DMS53 treated with DMSO at 0.1 percent for 48 hours (cell line): ENCODE measurements at regions not wholly inside any gene's neighbourhood (a gene's known extent, or its start where the extent isn't known, plus 50 kb on each side); places are given as distances from the start of the nearest gene placed in this dataset.
A peak's percentile ranks its signal among the peaks of the same experiment; 100 is the strongest.

Experiments
- DNase-seq: peaks from one replicate; lab custom pipeline; 2025; ENCODE audit not compliant: unreplicated experiment; lab: John Stamatoyannopoulos, UW

DNA sequence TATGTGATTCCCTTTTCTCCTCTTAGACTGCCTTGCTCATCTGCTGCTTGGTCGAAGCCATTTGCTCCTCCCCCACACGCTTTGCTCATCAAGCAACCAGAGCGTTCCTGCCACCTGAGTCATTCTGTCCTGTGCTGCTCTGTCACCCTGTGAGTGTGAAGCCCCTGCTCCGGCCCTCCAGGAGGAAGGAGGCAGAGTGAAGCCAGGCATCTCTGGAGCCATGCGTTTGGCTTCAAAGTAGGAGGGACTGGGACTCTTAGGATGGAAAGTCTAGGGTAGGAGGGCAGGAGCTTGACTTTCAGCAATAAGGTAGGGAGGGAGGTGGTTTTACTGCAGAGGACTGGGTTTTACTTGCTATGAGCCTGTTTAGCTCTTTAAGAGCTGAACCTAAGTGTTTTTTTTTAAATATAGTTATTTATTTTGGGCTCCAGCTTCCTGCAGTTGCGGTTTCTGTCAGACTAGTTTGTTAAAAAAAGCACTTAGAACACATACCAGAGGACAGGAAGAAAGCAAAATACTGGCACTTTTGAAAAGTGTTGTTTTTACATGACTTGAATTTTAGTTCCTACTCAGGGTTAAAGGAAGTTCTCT is 63.6 kb downstream of the SPINK2 start:
- no peak for DNase-seq

- DNase-seq, result no peak
These were observed 64.2 kb downstream of the SPINK2 start for GRCh38 chr4:56757261-56757746.

DNA sequence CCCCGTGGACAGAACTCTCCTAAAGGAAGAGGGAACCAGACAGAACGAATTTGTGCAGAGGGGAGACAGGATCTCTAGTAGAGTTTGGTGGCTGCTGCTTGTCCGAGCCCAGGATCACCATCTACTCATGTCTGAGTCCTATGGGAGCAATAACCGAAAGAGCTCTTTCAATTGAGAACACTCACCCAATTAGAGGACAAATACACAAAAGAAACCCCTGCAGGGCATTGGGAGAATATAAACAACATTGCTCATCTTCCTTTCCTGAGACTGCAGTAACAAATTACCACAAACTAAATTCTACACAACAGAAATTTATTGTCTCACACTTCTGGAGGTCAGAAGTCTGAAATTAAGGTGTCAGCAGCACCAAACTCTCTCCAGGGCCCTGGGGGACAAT is 65.6 kb downstream of the SPINK2 start:
- DNase-seq, result no peak

DNA sequence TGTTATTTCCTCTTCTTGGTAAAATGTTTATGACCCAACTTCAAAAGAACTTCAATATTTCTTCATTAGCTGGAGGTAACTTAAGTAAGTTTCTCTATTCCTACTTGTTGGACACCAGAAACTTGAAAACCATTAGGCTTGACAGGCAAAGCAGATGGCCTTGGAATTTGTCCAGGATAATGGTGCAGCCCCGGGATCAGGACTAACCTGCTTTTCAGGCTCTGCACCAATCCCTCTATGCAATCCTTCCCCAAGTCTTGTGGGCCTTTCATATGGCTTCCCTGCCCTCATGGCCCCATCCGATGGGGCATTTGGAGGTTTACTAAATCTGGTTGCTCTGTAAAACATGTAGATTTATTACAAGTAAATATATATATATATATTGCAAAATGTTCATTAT is 68.5 kb downstream of the SPINK2 start:
- DNase-seq, result peak; percentile 72

DNA sequence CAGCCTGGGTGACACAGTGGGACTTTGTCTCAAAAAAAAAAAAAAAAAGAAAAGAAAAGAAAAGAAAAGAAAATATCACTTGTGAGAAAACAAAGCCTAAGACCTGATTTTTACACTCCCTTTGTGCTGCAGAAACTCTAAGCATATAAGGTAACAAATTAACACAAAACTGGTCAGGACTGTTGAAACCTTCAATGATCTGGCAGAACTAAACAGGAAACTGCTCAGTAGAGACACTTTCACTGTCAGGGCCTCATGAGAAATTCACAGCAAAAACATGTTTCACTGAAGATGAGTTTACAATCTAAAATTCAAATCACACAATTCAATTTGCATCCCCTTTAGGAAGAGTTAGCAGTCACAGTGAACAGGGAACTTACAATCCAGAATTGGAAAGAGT is 69.1 kb upstream of the HOPX start:
- DNase-seq, result no peak

- no peak for DNase-seq
These were observed 67.2 kb upstream of the HOPX start for GRCh38 chr4:56748271-56748670.

GRCh38 chr4:56746639-56747038 is 65.5 kb upstream of the HOPX start:
- DNase-seq, result no peak

DNA sequence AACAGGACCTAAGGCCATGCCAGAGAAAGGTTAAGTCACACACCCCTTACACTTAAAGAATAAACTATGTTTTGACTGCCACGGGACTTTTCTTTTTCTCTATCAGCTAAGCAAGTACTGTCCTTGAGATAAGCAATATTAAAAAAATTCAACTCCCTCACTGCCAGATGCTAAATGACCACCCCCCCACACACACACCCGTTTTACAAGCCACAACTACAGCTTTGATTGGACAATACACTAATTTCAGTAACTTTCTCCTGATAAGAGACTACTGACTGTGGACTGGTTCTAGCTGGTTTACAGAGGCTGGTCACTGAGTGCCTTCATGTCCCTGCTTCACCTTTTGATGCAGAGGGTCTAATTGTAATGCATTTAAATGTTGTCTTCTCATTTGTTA is 63.9 kb upstream of the HOPX start:
- DNase-seq, result no peak

DNA sequence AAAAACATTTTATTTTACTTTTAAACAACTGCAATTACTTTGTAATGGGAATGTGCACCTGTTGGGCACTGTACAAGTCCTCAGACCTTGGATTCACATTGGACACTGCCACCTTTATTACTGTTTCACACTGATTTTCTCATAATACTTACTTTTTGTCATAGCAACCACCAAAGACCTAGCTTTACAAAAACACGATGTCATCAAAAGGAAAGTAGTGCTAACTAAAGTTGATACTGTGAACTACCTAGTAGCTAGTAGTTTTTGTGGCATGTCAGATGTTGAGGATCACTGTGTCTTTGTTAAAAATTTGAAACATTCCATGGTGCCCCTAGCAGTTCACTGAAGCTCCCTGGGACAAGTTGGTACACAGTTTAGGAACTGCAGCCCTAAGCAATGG is 62.9 kb upstream of the HOPX start:
- no peak for DNase-seq

GRCh38 chr4:56743550-56743949 is 62.5 kb upstream of the HOPX start:
- peak; percentile 44 for DNase-seq

DNA sequence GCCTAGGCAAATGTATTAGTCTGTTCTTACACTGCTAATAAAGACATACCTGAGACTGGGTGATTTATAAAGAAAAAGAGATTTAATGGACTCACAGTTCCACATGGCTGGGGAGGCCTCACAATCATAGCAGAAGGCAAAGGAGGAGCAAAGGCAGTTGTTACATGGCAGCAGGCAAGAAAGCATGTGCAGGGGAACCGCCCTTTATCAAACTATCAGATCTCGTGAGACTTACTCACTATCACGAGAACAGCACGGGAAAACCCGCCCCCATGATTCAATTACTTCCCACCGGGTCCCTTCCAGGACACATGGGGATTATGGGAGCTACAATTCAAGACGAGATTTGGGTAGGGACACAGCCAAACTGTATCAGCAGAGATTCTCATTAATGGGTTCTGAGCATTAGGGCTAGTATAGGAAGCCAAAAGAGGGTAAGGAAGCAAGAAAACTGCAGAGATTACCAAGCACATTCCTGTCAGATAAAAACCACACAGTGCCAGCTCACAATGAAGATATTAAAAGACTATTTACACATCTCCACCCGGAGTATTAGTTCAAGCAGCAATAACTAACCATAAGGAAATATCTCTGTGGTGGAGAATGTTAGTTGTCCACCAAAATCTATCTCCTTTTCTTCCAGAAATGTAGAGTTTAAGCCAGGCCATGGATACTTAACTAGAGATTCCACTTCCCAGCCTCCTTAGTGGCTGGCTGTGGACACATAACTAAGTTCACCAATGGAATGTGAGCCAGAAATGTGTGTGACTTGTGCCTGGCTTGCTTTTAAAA is 61.2 kb upstream of the HOPX start:
- DNase-seq, result no peak

- no peak for DNase-seq
These were observed 60.5 kb upstream of the HOPX start for GRCh38 chr4:56741595-56741994.

DNA sequence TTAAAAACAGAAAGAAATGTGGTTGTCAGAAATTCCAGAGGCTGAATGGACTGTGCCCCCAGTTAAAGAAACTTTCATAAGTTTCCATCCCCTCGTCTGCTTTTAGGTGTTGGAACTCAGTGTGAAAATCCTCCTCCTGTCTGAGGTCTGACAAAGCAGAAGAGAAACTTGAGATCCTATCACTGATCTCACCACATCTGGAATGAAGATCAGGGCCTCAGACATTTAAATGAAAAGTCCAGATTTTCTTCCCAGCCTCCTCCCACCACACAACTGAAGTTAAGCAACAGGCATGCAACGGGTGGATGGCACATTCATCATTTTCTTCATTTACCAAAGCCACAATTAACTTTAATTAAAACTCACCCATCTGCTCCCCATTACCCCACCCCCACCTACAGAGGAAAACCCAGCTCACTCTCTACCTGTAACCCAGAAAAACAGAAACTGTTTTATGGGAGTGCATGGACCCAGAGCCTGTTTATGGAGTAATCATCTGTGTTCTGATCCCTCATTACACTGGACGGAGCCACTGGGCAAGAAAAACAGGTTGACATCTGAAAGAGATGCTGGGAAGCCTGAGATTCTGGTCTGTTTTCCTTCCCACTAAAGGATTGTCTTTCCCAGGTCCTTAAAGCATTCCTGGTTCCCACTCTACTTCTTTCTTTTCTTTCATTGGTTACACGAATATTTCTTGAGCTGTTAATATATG is 58.1 kb upstream of the HOPX start:
- no peak for DNase-seq

DNA sequence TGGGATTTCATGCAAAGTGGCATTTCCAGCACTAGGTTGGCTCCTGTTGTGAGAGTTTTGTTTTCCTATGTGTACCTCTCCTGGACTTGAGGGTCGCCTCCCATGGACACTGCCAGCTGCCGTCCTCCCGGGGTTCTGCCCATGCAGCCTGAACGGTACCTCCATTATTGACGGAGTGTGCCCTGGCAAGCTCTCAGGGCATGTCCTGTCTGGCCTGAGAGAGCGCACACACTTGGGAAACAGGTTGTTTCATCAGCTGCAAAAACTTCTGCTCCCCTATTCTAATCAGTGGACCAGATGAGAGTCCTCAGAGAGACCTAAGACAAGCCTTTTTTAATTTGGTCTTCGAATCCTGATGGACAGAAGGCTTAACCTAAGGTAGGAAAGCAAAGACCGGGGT is 56.6 kb upstream of the HOPX start:
- DNase-seq, result no peak

- no peak for DNase-seq
These were observed 52.3 kb upstream of the HOPX start for GRCh38 chr4:56733352-56733751.

- DNase-seq, result no peak
These were observed 51.2 kb upstream of the HOPX start for GRCh38 chr4:56732301-56732700.

DNA sequence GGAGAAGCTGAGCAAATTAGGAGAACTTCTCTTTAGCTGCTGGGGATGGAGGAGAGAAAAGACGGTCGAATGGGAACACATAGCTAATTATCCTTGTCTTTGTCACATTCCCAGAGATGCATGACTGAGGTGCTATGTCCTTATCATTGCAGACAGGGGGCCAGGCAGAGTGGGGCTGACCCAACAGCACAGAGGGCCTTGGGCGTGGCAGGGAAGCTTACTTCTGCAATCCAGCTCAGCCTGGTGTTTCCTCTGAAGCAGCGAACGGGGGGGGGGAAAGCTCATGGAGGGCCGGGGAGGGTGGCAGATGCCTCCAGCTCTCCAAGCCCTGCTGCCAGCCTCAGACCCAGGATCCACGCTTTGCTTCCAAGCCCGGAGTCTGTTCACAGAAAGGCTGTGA is 50.8 kb upstream of the HOPX start:
- DNase-seq, result no peak
